HepG2 (cell line): ENCODE measurements at regions not wholly inside any gene's neighbourhood (a gene's known extent, or its start where the extent isn't known, plus 50 kb on each side); places are given as distances from the start of the nearest gene placed in this dataset.

Source experiments
- ATAC-seq: fragments of 200-7000 bp; cut with Tn5 transposase; 3 replicates; pipeline ENCODE4 v1.9.1; 2020; ENCODE audit warnings: mild to moderate bottlenecking, moderate library complexity
- BruUV-seq: library from RNA; stranded (reverse); fragments of 400-500 nt; replicated peaks from 2 replicates; lab custom pipeline; 2021; lab: Mats Ljungman, UMichigan
- CTCF ChIA-PET: fragments of 300-600 bp; formaldehyde crosslinking; extraction: SDS; loops from one replicate; lab custom pipeline; 2021; ENCODE audit warnings: low total read pairs, inconsistent platforms, low intra/inter-chr PET ratio; lab: Yijun Ruan, JAX
- POLR2A ChIA-PET: fragments of 350-600 bp; sonication (Branson Sonifier 250); formaldehyde crosslinking; loops from one replicate; lab custom pipeline; 2020; ENCODE audit warnings: antibody characterized with exemption, inconsistent platforms; lab: Yijun Ruan, JAX
- DNase-seq: peaks from one replicate; pipeline ENCODE4 v3.0.0-alpha.2; 2015; ENCODE audit warnings: low spot score
- FAIRE-seq: peaks from 3 replicates; lab custom pipeline; 2011; peaks lifted over from hg19 to GRCh38; lab: Jason Lieb, UNC
- H2AFZ ChIP-seq: one replicate; pipeline ENCODE4 v1.6.1; 2011; ENCODE audit warnings: low read length, inconsistent platforms
- H3K27ac ChIP-seq: fragments of 300-600 bp; 3 replicates; pipeline ENCODE4 v1.8.0; 2011; ENCODE audit warnings: mixed run types, mild to moderate bottlenecking, mixed read lengths, low read length, inconsistent platforms; ENCODE audit not compliant: insufficient read depth; ENCODE audit errors: extremely low read length
- H3K27me3 ChIP-seq, 2 experiments: fragments of 200-600 bp in 1 of 2; 2 replicates in 1 of 2; 3 replicates in 1 of 2; pipeline versions ENCODE4 v1.6.0 to v1.8.0; 2011; ENCODE audit warnings: low read length in 2 of 2, mild to moderate bottlenecking in 2 of 2, moderate library complexity in 2 of 2, inconsistent platforms in 1 of 2; ENCODE audit not compliant: insufficient read depth in 2 of 2, control insufficient read depth in 1 of 2
- H3K36me3 ChIP-seq, 2 experiments: fragments of 200-600 bp in 1 of 2; replicated peaks in 1 of 2; 2 replicates in 1 of 2; 3 replicates in 1 of 2; pipeline versions ENCODE4 v1.5.1 to v1.8.0; 2011; ENCODE audit warnings: low read length in 2 of 2, inconsistent platforms in 1 of 2; ENCODE audit not compliant: insufficient read depth in 2 of 2, control insufficient read depth in 1 of 2
- H3K4me1 ChIP-seq: 2 replicates; pipeline ENCODE4 v1.5.1; 2012; ENCODE audit warnings: low read length, inconsistent platforms; ENCODE audit not compliant: insufficient read depth
- H3K4me2 ChIP-seq: 2 replicates; pipeline ENCODE4 v1.6.0; 2011; ENCODE audit warnings: low read depth, low read length, inconsistent platforms
- H3K4me3 ChIP-seq, 3 experiments: fragments of 200-600 bp in 1 of 3; sonication (generic), shearing (Covaris generic) in 1 of 3; replicated peaks in 1 of 3; 2 replicates each; pipeline ENCODE4 v1.5.1; 2011 to 2016; ENCODE audit warnings: low read length in 3 of 3, inconsistent platforms in 2 of 3, low read depth in 2 of 3, mild to moderate bottlenecking in 2 of 3, control low read depth in 1 of 3, mixed read lengths in 1 of 3; ENCODE audit not compliant: insufficient read depth in 1 of 3
- H3K79me2 ChIP-seq: one replicate; pipeline ENCODE4 v1.6.1; 2011; ENCODE audit warnings: low read length, inconsistent platforms; ENCODE audit not compliant: insufficient read depth
- H3K9ac ChIP-seq: 2 replicates; pipeline ENCODE4 v1.6.0; 2011; ENCODE audit warnings: mild to moderate bottlenecking, low read depth, low read length, inconsistent platforms; ENCODE audit not compliant: insufficient read depth
- H3K9me3 ChIP-seq: 2 replicates; pipeline ENCODE4 v1.5.1; 2012; ENCODE audit warnings: mild to moderate bottlenecking, low read length
- H4K20me1 ChIP-seq: 2 replicates; pipeline ENCODE4 v1.6.0; 2011; ENCODE audit warnings: inconsistent platforms, mild to moderate bottlenecking, low read length, moderate library complexity; ENCODE audit not compliant: insufficient read depth
- DBP ChIP-seq: sonication (generic); formaldehyde crosslinking; IDR thresholded peaks from 2 replicates; pipeline ENCODE4 v1.4.0; 2020; ENCODE audit warnings: missing genetic modification reagents; ENCODE audit errors: not compliant biosample characterization
- HCFC1 ChIP-seq: fragments of 150-350 bp; IDR thresholded peaks from 2 replicates; pipeline ENCODE4 v1.6.1; 2014; ENCODE audit warnings: low read depth, low read length
- HHEX ChIP-seq: IDR thresholded peaks from 2 replicates; pipeline ENCODE4 v1.6.1; 2016; ENCODE audit warnings: control low read depth
- KLF13 ChIP-seq: sonication (generic); formaldehyde crosslinking; IDR thresholded peaks from 2 replicates; pipeline ENCODE4 v1.4.0; 2020; ENCODE audit warnings: mild to moderate bottlenecking, missing genetic modification reagents
- MXD1 ChIP-seq: sonication (generic); formaldehyde crosslinking; IDR thresholded peaks from 2 replicates; pipeline ENCODE4 v1.4.0; 2020; ENCODE audit warnings: mild to moderate bottlenecking, missing genetic modification reagents
- NBN ChIP-seq: fragments of 450-650 bp; conservative IDR thresholded peaks from 2 replicates; pipeline ENCODE4 v1.6.1; 2017
- NCOA1 ChIP-seq: sonication (generic); formaldehyde crosslinking; IDR thresholded peaks from 2 replicates; pipeline ENCODE4 v1.9.0; 2021; ENCODE audit warnings: missing genetic modification reagents
- NR2F2 ChIP-seq: IDR thresholded peaks from 2 replicates; pipeline ENCODE4 v1.6.1; 2012; ENCODE audit warnings: low read depth, inconsistent platforms, borderline replicate concordance
- POLR2AphosphoS2 ChIP-seq: IDR thresholded peaks from 2 replicates; pipeline ENCODE4 v1.6.1; 2011; ENCODE audit warnings: low read depth, low read length, improper control_type of control experiment
- RAD51 ChIP-seq: fragments of 450-650 bp; IDR thresholded peaks from 2 replicates; pipeline ENCODE4 v1.6.1; 2016; ENCODE audit warnings: borderline replicate concordance
- XBP1 ChIP-seq: sonication (generic); formaldehyde crosslinking; IDR thresholded peaks from 2 replicates; pipeline ENCODE4 v1.5.0; 2020; ENCODE audit warnings: missing genetic modification reagents
- ZNF264 ChIP-seq: sonication (generic); formaldehyde crosslinking; IDR thresholded peaks from 2 replicates; pipeline ENCODE4 v1.4.0; 2020; ENCODE audit warnings: missing genetic modification reagents
- ZNF3 ChIP-seq: IDR thresholded peaks from 2 replicates; pipeline ENCODE4 v1.7.0; 2017; ENCODE audit warnings: inconsistent platforms
- ZNF546 ChIP-seq: sonication (generic); formaldehyde crosslinking; conservative IDR thresholded peaks from 2 replicates; pipeline ENCODE4 v1.8.1; 2023; ENCODE audit warnings: mild to moderate bottlenecking, missing genetic modification reagents
- WGBS: methylation state at CpG from one replicate; pipeline ENCODE4 v1.1.6; 2017; ENCODE audit warnings: low lambda C conversion rate; 5-methylcytosine and 5-hydroxymethylcytosine counted together
- in situ Hi-C: cut with HindIII; loops from 2 replicates; pipeline ENCODE4 v1.10.0; 2017; ENCODE audit warnings: low pct_unique_long_range_greater_than_20kb; ENCODE audit not compliant: extremely low pct_ligation_motif_present
- intact Hi-C: fragments of 100-400 bp; cut with micrococcal nuclease; formaldehyde crosslinking; loops from one replicate; pipeline ENCODE4 v1.10.0; 2022; ENCODE audit not compliant: unreplicated experiment
- TF ChIP-seq, protein P1 (sequence below): sonication (generic); formaldehyde crosslinking; IDR thresholded peaks from 2 replicates; pipeline ENCODE4 v1.4.0; 2020; ENCODE audit warnings: missing genetic modification reagents, borderline replicate concordance
- TF ChIP-seq, protein P2 (sequence below): sonication (generic); formaldehyde crosslinking; conservative IDR thresholded peaks from 2 replicates; pipeline ENCODE4 v1.5.0; 2020; ENCODE audit warnings: missing genetic modification reagents
- TF ChIP-seq, protein P3 (sequence below): sonication (generic); formaldehyde crosslinking; IDR thresholded peaks from 2 replicates; pipeline ENCODE4 v1.8.1; 2023; ENCODE audit warnings: mild to moderate bottlenecking, missing genetic modification reagents

DNA sequence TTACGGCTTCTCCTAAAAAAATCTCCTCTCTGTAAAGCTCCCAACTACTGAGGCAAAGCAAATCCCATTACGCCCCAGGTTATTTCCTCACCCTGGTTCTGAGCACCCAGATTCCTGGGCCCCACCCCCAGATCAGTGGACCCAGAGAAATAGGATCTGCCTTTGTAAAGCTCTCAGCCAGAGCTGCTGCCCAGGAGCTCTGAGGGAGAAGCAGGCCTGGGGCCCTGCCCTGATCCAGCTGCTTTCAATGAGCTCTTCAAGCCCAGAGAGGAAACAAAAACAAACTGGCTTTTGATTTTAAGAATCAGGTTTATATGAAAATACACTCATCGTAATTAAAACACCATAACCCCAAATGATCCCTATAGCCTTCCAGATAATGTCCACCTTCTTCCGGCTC is 124.5 kb downstream of the C5orf15 start (continued):
- TF ChIP-seq, protein P1, sequence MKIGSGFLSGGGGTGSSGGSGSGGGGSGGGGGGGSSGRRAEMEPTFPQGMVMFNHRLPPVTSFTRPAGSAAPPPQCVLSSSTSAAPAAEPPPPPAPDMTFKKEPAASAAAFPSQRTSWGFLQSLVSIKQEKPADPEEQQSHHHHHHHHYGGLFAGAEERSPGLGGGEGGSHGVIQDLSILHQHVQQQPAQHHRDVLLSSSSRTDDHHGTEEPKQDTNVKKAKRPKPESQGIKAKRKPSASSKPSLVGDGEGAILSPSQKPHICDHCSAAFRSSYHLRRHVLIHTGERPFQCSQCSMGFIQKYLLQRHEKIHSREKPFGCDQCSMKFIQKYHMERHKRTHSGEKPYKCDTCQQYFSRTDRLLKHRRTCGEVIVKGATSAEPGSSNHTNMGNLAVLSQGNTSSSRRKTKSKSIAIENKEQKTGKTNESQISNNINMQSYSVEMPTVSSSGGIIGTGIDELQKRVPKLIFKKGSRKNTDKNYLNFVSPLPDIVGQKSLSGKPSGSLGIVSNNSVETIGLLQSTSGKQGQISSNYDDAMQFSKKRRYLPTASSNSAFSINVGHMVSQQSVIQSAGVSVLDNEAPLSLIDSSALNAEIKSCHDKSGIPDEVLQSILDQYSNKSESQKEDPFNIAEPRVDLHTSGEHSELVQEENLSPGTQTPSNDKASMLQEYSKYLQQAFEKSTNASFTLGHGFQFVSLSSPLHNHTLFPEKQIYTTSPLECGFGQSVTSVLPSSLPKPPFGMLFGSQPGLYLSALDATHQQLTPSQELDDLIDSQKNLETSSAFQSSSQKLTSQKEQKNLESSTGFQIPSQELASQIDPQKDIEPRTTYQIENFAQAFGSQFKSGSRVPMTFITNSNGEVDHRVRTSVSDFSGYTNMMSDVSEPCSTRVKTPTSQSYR = no peak
- TF ChIP-seq ZNF546 (CRISPR knock-in tag) = no peak
- TF ChIP-seq RAD51 = no peak
- no peak for TF ChIP-seq ZNF264 (CRISPR knock-in tag)
- no peak for TF ChIP-seq HCFC1
- no peak for TF ChIP-seq XBP1
- no peak for TF ChIP-seq HHEX (CRISPR knock-in tag)
- no peak for TF ChIP-seq NBN
- TF ChIP-seq, all 625 proteins: peak for 0

- no peak overlapping the region for H2AFZ ChIP-seq
- H3K36me3 ChIP-seq = no peaks in the 10 kb centered on the region
- POLR2A ChIA-PET = no interaction called here
- no peaks in the 10 kb centered on the region for H4K20me1 ChIP-seq
- no peaks in the 10 kb centered on the region for H3K9me3 ChIP-seq
- no peaks in the 10 kb centered on the region for H3K79me2 ChIP-seq
- no peak overlapping the region for H3K4me3 ChIP-seq
- BruUV-seq = no TSS peak
- in situ Hi-C loops = no loop called here
- DNase-seq (no peak), ATAC-seq (no peak), FAIRE-seq (no peak)
- H3K27me3 ChIP-seq = peaks cover 0 to 12% of the 10 kb centered on the region in 2 experiments; a peak in 1 of 5 replicates
- no peak overlapping the region for H3K4me2 ChIP-seq
- 18% methylated on average over 11 of the region's 11 CpGs for WGBS
- CTCF ChIA-PET = no interaction called here
- intact Hi-C loops = no loop called here
- H3K9ac ChIP-seq = no peak overlapping the region
- no peaks in the 10 kb centered on the region for H3K4me1 ChIP-seq
- no peak overlapping the region for H3K27ac ChIP-seq
- TF ChIP-seq POLR2AphosphoS2 = no peak
- TF ChIP-seq NCOA1 (CRISPR knock-in tag) = no peak
- TF ChIP-seq DBP (CRISPR knock-in tag) = no peak
- TF ChIP-seq MXD1 = no peak
- no peak for TF ChIP-seq NR2F2
- TF ChIP-seq KLF13 (CRISPR knock-in tag) = no peak
- TF ChIP-seq, protein P2, sequence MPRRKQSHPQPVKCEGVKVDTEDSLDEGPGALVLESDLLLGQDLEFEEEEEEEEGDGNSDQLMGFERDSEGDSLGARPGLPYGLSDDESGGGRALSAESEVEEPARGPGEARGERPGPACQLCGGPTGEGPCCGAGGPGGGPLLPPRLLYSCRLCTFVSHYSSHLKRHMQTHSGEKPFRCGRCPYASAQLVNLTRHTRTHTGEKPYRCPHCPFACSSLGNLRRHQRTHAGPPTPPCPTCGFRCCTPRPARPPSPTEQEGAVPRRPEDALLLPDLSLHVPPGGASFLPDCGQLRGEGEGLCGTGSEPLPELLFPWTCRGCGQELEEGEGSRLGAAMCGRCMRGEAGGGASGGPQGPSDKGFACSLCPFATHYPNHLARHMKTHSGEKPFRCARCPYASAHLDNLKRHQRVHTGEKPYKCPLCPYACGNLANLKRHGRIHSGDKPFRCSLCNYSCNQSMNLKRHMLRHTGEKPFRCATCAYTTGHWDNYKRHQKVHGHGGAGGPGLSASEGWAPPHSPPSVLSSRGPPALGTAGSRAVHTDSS (CRISPR knock-in tag) = no peak
- no peak for TF ChIP-seq ZNF3 (CRISPR knock-in tag)
- TF ChIP-seq, protein P3, sequence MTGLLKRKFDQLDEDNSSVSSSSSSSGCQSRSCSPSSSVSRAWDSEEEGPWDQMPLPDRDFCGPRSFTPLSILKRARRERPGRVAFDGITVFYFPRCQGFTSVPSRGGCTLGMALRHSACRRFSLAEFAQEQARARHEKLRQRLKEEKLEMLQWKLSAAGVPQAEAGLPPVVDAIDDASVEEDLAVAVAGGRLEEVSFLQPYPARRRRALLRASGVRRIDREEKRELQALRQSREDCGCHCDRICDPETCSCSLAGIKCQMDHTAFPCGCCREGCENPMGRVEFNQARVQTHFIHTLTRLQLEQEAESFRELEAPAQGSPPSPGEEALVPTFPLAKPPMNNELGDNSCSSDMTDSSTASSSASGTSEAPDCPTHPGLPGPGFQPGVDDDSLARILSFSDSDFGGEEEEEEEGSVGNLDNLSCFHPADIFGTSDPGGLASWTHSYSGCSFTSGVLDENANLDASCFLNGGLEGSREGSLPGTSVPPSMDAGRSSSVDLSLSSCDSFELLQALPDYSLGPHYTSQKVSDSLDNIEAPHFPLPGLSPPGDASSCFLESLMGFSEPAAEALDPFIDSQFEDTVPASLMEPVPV (CRISPR knock-in tag) = no peak
Observed at GRCh38 chr5:133842846-133843611, 125.4 kb downstream of the C5orf15 start.
